ENCODE measurements at regions not wholly inside any gene's neighbourhood (a gene's known extent, or its start where the extent isn't known, plus 50 kb on each side); places are given as distances from the start of the nearest gene placed in this dataset.

GRCh38 chr4:115171220-115171619 is 57.8 kb upstream of the NDST4 start:
- Histone ChIP-seq H3K9me3 (no peaks in the 10 kb centered on the region), H3K36me3 (no peaks in the 10 kb centered on the region), H3K4me3 (no peak overlapping the region), H3K27me3 (replicated peaks in 1 of 7) (no peaks in the 10 kb centered on the region), H3K4me1 (no peaks in the 10 kb centered on the region), H3K27ac (no peak overlapping the region)
- WGBS, 5 donors: 86 to 91% (median 89%) methylated on average over 1 of the region's 1 CpG
- TF ChIP-seq POLR2A (IDR thresholded peaks at IDR 0.05) (no peak), POLR2AphosphoS5 (IDR thresholded peaks at IDR 0.05) (no peak), CTCF (IDR thresholded peaks at IDR 0.05 in 8 of 11, conservative IDR thresholded peaks at IDR 0.05 in 3 of 11) (no peak)
- DNase-seq: no peak
- intact Hi-C loops (cut with DNase I; ENCODE audit: low total_unique reads): no loop called here

GRCh38 chr4:115165503-115165902 is 52.1 kb upstream of the NDST4 start:
- no peak for TF ChIP-seq POLR2AphosphoS5 (IDR thresholded peaks at IDR 0.05)
- TF ChIP-seq POLR2A (IDR thresholded peaks at IDR 0.05): no peak
- DNase-seq: no peak
- no peak overlapping the region for H3K27ac ChIP-seq
- intact Hi-C loops (cut with DNase I; ENCODE audit: low total_unique reads): no loop called here
- H3K27me3 ChIP-seq (replicated peaks in 1 of 7): no peaks in the 10 kb centered on the region
- no peaks in the 10 kb centered on the region for H3K36me3 ChIP-seq
- no peaks in the 10 kb centered on the region for H3K9me3 ChIP-seq
- no peaks in the 10 kb centered on the region for H3K4me1 ChIP-seq
- H3K4me3 ChIP-seq: no peak overlapping the region

Small RNA genes lying in the stretch of these regions (small RNA-seq; reads per million reads assigned to genes)
- gene RNU6-119P: 0 reads per million in 4 donors
